Ishikawa (cell line): ENCODE measurements at regions not wholly inside any gene's neighbourhood (a gene's known extent, or its start where the extent isn't known, plus 50 kb on each side); places are given as distances from the start of the nearest gene placed in this dataset.

Experiments
- CEBPB ChIP-seq: IDR thresholded peaks from 2 replicates; pipeline ENCODE4 v1.6.1; 2012
- CREB1 ChIP-seq: IDR thresholded peaks from 2 replicates; pipeline ENCODE4 v1.6.1; 2012; ENCODE audit warnings: low read depth
- EGR1 ChIP-seq: IDR thresholded peaks from 2 replicates; pipeline ENCODE4 v1.6.1; 2012
- EP300 ChIP-seq: IDR thresholded peaks from 2 replicates; pipeline ENCODE4 v1.6.1; 2012; ENCODE audit warnings: borderline replicate concordance
- FOXM1 ChIP-seq: IDR thresholded peaks from 2 replicates; pipeline ENCODE4 v1.6.1; 2012; ENCODE audit warnings: low read depth, borderline replicate concordance
- NFIC ChIP-seq: IDR thresholded peaks from 2 replicates; pipeline ENCODE4 v1.6.1; 2012
- RAD21 ChIP-seq: IDR thresholded peaks from 2 replicates; pipeline ENCODE4 v1.6.1; 2012; ENCODE audit warnings: low read depth
- TAF1 ChIP-seq: IDR thresholded peaks from 2 replicates; pipeline ENCODE4 v1.6.1; 2012; ENCODE audit warnings: low read depth, mild to moderate bottlenecking
- TCF12 ChIP-seq: IDR thresholded peaks from 2 replicates; pipeline ENCODE4 v1.6.1; 2012; ENCODE audit warnings: low read depth
- TEAD4 ChIP-seq: IDR thresholded peaks from 2 replicates; pipeline ENCODE4 v1.6.1; 2012
- YY1 ChIP-seq: IDR thresholded peaks from 2 replicates; pipeline ENCODE4 v1.6.1; 2012; ENCODE audit warnings: low read depth
- ZBTB7A ChIP-seq: IDR thresholded peaks from 2 replicates; pipeline ENCODE4 v1.6.1; 2012; ENCODE audit warnings: low read depth
- TF ChIP-seq, protein P1 (sequence below): IDR thresholded peaks from 2 replicates; pipeline ENCODE4 v1.6.1; 2012
- TF ChIP-seq, protein P2 (sequence below): IDR thresholded peaks from 2 replicates; pipeline ENCODE4 v1.6.1; 2012
- TF ChIP-seq, protein P3 (sequence below): IDR thresholded peaks from 2 replicates; pipeline ENCODE4 v1.6.1; 2012; ENCODE audit warnings: low read depth, mild to moderate bottlenecking

DNA sequence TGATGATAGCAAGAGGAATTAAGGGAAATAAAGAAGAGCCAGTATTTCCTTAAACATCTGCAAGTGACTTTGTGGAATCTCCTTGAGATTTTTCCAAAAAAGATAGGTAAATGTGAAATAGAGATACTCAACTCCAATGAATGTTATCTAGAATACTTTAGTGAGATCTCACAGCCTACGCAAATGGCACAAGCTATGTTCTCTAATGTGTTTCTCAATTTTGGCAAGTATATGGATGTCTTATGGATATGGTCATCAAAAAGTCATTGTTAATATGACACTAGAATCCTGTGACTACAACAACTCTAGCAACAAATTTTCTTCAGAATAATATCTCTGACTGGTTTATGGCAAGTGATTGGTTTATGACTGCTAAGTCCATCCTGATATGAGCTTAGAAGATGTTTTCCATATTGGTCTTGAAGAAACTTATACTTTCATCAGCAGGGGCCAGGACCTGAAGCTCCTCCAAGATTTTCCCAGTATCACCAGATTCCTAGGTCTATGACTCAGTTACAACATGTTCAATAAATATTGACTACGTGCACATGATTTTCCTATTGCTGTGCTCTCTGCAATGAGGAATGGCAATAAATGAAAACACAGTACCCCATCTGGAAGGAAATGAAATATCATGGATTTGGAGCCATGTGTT, 170.9 kb upstream of the THBS1 start:
- TF ChIP-seq FOXM1: no peak
- TF ChIP-seq, protein P1, sequence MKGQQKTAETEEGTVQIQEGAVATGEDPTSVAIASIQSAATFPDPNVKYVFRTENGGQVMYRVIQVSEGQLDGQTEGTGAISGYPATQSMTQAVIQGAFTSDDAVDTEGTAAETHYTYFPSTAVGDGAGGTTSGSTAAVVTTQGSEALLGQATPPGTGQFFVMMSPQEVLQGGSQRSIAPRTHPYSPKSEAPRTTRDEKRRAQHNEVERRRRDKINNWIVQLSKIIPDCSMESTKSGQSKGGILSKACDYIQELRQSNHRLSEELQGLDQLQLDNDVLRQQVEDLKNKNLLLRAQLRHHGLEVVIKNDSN: no peak
- no peak for TF ChIP-seq YY1
- TF ChIP-seq RAD21: no peak
- TF ChIP-seq TCF12: no peak
- TF ChIP-seq, protein P2, sequence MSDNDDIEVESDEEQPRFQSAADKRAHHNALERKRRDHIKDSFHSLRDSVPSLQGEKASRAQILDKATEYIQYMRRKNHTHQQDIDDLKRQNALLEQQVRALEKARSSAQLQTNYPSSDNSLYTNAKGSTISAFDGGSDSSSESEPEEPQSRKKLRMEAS: no peak
- TF ChIP-seq NFIC: no peak
- TF ChIP-seq EP300: no peak
- TF ChIP-seq, protein P3, sequence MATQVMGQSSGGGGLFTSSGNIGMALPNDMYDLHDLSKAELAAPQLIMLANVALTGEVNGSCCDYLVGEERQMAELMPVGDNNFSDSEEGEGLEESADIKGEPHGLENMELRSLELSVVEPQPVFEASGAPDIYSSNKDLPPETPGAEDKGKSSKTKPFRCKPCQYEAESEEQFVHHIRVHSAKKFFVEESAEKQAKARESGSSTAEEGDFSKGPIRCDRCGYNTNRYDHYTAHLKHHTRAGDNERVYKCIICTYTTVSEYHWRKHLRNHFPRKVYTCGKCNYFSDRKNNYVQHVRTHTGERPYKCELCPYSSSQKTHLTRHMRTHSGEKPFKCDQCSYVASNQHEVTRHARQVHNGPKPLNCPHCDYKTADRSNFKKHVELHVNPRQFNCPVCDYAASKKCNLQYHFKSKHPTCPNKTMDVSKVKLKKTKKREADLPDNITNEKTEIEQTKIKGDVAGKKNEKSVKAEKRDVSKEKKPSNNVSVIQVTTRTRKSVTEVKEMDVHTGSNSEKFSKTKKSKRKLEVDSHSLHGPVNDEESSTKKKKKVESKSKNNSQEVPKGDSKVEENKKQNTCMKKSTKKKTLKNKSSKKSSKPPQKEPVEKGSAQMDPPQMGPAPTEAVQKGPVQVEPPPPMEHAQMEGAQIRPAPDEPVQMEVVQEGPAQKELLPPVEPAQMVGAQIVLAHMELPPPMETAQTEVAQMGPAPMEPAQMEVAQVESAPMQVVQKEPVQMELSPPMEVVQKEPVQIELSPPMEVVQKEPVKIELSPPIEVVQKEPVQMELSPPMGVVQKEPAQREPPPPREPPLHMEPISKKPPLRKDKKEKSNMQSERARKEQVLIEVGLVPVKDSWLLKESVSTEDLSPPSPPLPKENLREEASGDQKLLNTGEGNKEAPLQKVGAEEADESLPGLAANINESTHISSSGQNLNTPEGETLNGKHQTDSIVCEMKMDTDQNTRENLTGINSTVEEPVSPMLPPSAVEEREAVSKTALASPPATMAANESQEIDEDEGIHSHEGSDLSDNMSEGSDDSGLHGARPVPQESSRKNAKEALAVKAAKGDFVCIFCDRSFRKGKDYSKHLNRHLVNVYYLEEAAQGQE: no peak
- TF ChIP-seq ZBTB7A: no peak
- no peak for TF ChIP-seq TEAD4
- no peak for TF ChIP-seq EGR1

DNA sequence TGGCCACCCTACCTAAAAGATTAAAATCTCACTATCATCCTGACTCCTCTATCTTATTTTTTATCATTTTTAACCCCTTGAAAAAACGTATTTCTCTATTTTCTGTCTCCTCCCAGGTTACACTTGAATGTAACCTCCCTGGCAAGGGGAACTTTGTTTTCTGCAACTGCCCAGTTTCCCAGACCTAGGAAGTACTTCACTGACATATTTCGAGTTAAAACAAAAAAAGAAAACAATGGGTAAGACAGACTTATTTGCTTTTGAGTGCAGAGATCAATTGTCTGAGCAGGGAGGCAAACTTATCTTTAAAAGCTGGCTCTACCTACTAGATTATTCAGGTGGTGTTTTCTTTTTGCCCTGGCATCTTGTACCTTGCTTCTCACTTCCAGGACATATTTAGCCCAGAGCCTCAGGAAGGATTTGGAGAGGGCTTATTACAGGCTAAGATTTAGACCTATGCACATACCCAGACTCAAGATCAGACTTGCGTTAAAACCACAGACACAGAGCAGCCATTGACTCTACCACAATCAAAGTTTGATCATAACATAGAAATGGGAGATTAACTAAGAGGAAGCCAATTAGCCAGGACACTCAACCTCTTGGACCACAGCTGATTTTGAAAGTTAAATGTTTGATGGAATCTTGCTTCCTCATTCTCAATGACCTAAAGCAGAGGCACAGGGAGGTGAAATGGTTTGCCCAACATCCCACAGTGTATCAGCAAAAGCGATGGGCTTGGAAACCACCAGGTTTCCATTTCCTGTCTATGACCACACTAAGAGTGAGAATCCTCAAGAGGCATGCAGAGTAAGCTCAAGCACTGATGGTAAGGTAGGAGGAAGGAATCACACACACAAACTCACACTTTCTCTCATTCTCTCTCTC, 169.5 kb upstream of the THBS1 start:
- no peak for TF ChIP-seq CEBPB
- no peak for TF ChIP-seq EGR1
- no peak for TF ChIP-seq TAF1
- no peak for TF ChIP-seq EP300

DNA sequence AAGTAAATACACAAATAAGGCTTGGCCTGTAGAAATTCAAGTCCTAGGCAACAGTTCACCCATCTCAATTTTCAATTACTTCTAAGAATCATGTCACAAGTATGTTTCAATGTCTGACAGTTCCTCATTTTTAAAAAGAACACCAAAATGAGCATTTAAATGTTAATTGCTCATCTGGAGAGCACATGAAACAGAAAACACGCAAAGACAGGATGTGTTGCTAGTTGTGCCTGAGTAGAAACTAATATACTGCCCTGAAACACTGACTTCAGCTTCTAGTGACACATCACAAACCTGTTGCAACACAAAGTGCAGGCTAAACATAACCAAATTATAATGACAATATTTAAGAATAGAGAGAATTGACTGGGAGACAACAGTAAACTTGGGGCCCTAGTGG, 167.3 kb upstream of the THBS1 start:
- TF ChIP-seq CREB1: no peak
- TF ChIP-seq, protein P2: no peak
- TF ChIP-seq, protein P1: no peak
- TF ChIP-seq, protein P3: no peak
- TF ChIP-seq CEBPB: no peak

DNA sequence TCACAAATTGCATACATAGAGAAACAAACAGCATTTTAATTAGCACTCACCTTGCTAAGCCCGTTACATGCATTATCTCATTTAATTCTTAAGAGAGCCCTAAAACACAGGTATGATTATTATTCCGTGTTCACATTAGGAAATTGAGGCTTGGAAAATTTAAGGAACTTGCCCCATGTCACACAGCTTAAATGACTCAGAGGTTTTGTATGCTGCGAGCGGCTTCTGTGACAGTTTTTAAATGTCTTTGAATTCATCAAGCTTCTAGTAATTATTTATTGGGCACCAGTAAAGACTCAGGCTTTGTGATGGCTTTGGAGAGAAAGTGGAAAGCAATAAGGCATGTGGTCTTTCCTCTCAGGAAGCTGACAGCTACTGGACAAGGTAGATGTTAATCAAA, 166.7 kb upstream of the THBS1 start:
- no peak for TF ChIP-seq NFIC
- TF ChIP-seq TAF1: no peak
- no peak for TF ChIP-seq EGR1
- TF ChIP-seq CREB1: no peak
- no peak for TF ChIP-seq ZBTB7A
- TF ChIP-seq, protein P3: no peak
- TF ChIP-seq TEAD4: no peak
- TF ChIP-seq YY1: no peak

DNA sequence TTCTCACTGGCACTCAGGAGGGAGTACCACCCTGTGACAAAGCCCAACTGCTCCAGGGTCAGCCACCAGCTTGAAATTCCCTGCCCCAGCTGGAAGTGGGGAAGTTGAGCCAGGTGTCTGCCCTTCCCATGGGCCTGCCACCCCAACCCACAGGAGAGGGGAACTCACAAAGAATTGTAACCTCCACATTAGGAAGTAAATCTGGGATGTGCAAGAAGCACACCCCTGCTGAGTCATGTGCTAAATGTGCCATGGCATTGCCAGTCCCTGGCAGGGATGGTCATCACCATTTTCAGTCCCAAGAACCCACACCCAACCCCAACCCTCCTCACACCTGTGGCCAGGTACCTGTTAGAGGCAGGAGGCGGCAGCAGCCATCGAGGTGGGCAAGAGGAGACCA, 165.2 kb upstream of the THBS1 start:
- no peak for TF ChIP-seq EGR1
- TF ChIP-seq ZBTB7A: no peak
- no peak for TF ChIP-seq CREB1
- TF ChIP-seq, protein P2: no peak
- no peak for TF ChIP-seq TAF1
- TF ChIP-seq FOXM1: no peak
